ENCODE measurements at regions not wholly inside any gene's neighbourhood (a gene's known extent, or its start where the extent isn't known, plus 50 kb on each side); places are given as distances from the start of the nearest gene placed in this dataset.

DNA sequence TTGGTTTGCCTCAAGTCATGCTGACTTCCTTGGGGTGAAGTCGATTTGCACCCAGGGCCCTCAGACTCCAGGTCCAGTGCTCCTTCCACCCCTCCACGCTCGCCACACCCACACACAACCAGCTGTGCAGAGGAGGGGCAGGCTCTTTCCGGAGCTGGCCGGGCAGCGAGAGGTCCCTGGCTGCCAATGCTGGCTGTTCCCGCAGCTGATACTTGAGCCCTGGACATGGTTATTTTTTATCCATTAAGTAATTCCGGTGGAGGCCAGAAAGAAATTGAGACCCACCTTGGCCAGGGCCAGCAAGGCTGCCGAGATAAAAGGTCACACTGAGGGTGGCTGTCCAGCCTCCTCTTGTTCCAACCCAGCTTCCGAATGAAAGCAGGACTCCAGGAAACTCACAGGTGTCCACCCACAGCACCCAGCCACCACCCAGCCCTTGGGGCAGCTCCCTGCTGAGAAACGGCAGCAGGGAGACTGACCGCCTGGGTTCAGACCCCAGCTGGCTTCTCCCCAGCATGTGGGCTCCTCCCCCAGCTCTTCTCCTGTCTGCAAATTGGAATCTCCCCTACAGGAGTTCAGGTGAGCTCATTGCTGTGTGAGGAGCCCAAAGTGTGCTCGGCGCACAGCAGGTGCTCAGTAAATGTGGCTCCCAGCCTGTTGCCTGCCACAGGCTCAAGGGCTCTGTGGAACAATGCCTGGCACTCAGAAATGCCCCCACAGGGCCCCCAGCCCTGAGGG, 77.8 kb downstream of the PDGFA start:
- no peak for DNase-seq

- no peak for DNase-seq
Measured at GRCh38 chr7:442457-442856, 77.2 kb downstream of the PDGFA start.

GRCh38 chr7:443279-443833, 76.3 kb downstream of the PDGFA start:
- no peak for DNase-seq

GRCh38 chr7:444606-445005, 75.0 kb downstream of the PDGFA start:
- no peak for DNase-seq

DNA sequence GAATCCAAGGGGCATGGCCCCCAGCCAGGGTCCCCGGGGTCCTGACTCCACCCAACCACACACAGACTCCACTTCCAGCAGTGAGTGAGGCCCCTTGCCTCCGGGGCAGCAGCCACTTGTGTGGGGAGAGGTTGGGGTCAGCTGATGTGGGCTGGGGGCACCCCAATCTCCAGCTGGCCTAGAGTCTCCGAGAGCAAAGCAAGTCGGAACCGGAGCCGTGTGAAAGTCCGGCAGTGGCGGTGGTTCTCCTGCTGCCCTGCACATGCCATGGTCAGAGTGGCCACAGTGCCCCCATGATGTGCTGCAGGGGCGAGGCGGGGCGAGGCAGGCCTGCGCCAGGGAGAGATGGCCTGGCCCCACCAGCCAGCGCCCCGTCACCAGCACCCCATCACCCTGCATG, 74.6 kb downstream of the PDGFA start:
- DNase-seq: no peak

- DNase-seq: no peak
Measured at GRCh38 chr7:445563-446288, 73.9 kb downstream of the PDGFA start.

DNA sequence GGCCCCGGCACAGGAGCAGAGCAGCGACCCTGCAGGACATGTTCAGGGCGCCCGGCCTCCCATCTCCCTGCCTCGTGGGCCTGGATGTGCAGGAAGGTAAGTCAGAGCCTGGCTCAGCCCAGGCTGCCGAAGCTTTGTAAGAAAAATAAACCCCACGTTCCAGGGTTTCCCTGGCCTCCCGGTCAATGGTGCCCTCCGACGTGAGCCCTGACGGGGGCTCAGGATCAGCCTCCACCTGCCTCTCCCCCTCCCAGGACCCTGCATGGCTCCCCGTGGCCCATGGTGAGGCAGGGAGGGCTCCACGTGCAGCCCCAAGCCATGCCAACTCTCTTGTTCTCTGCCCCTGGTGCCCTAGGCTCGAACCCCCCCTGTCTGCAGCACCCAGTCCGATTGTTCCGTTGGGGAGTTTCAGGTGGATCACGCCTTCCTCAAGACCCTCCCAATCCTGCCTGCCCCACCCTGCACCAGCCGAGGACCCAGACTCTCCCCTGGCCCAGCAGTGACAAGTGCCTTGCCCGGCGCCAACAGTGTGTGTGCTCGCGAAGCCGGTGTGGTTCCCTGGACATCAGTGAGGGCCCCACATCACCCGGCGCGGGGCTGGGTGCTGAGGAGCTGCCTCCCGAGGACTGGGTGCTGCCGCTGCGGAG, 73.2 kb downstream of the PDGFA start:
- no peak for DNase-seq

Measured in inflammatory macrophage treated with lipopolysaccharide for 1 hour (primary cell).